H9 (cell line): ENCODE measurements at regions not wholly inside any gene's neighbourhood (a gene's known extent, or its start where the extent isn't known, plus 50 kb on each side); places are given as distances from the start of the nearest gene placed in this dataset.

Experiments
- DNase-seq: peaks from one replicate; pipeline ENCODE4 v3.0.0-alpha.2; 2017
- H2AFZ ChIP-seq: one replicate; pipeline ENCODE4 v1.6.1; 2013; ENCODE audit warnings: mild to moderate bottlenecking, low read length, control low read depth, moderate library complexity
- H2AK5ac ChIP-seq: 2 replicates; pipeline ENCODE4 v1.6.1; 2013; ENCODE audit warnings: low read length, control low read depth, mixed read lengths; ENCODE audit not compliant: insufficient read length
- H2BK120ac ChIP-seq: one replicate; pipeline ENCODE4 v1.6.1; 2013; ENCODE audit warnings: low read depth, mild to moderate bottlenecking, low read length, control low read depth, inconsistent platforms; ENCODE audit not compliant: poor library complexity, severe bottlenecking
- H2BK12ac ChIP-seq: 2 replicates; pipeline ENCODE4 v1.6.1; 2013; ENCODE audit warnings: low read length, control low read depth, mixed read lengths, low read depth; ENCODE audit not compliant: insufficient read length
- H2BK15ac ChIP-seq: 2 replicates; pipeline ENCODE4 v1.6.1; 2013; ENCODE audit warnings: low read depth, low read length, control low read depth
- H2BK20ac ChIP-seq: one replicate; pipeline ENCODE4 v1.6.1; 2013; ENCODE audit warnings: low read depth, mild to moderate bottlenecking, low read length, control low read depth, inconsistent platforms; ENCODE audit not compliant: poor library complexity, severe bottlenecking
- H2BK5ac ChIP-seq: 2 replicates; pipeline ENCODE4 v1.6.1; 2013; ENCODE audit warnings: low read length, control low read depth, mixed read lengths; ENCODE audit not compliant: insufficient read length
- H3K14ac ChIP-seq: 2 replicates; pipeline ENCODE4 v1.6.1; 2013; ENCODE audit warnings: low read length, control low read depth; ENCODE audit not compliant: insufficient read depth
- H3K18ac ChIP-seq: 2 replicates; pipeline ENCODE4 v1.6.1; 2013; ENCODE audit warnings: low read depth, mild to moderate bottlenecking, mixed read lengths, low read length, control low read depth; ENCODE audit not compliant: insufficient read length
- H3K23ac ChIP-seq: 2 replicates; pipeline ENCODE4 v1.6.1; 2013; ENCODE audit warnings: low read length, control low read depth, mixed read lengths, low read depth; ENCODE audit not compliant: insufficient read length
- H3K23me2 ChIP-seq: 2 replicates; pipeline ENCODE4 v1.6.1; 2013; ENCODE audit warnings: low read depth, mild to moderate bottlenecking, mixed read lengths, low read length, control low read depth; ENCODE audit not compliant: insufficient read length, poor library complexity, severe bottlenecking
- H3K27ac ChIP-seq: 2 replicates; pipeline ENCODE4 v1.5.1; 2013; ENCODE audit warnings: low read length, control low read depth, mixed read lengths, low read depth; ENCODE audit not compliant: insufficient read length
- H3K27me3 ChIP-seq: 2 replicates; pipeline ENCODE4 v1.6.1; 2013; ENCODE audit warnings: low read length, control low read depth, inconsistent platforms; ENCODE audit not compliant: insufficient read depth
- H3K4ac ChIP-seq: 2 replicates; pipeline ENCODE4 v1.6.1; 2013; ENCODE audit warnings: low read depth, mild to moderate bottlenecking, control low read depth, inconsistent platforms, low read length, moderate library complexity
- H3K4me1 ChIP-seq: 2 replicates; pipeline ENCODE4 v1.6.1; 2013; ENCODE audit warnings: low read length, control low read depth, inconsistent platforms; ENCODE audit not compliant: insufficient read depth
- H3K4me2 ChIP-seq: 2 replicates; pipeline ENCODE4 v1.6.1; 2013; ENCODE audit warnings: low read length, control low read depth, mixed read lengths; ENCODE audit not compliant: insufficient read length, insufficient read depth
- H3K56ac ChIP-seq: 2 replicates; pipeline ENCODE4 v1.6.1; 2013; ENCODE audit warnings: low read depth, mild to moderate bottlenecking, mixed read lengths, low read length, control low read depth; ENCODE audit not compliant: insufficient read length
- H3K79me1 ChIP-seq: 2 replicates; pipeline ENCODE4 v1.6.1; 2013; ENCODE audit warnings: low read depth, mild to moderate bottlenecking, moderate library complexity, low read length, control low read depth, inconsistent platforms; ENCODE audit not compliant: insufficient read depth, poor library complexity, severe bottlenecking
- H3K79me2 ChIP-seq: 2 replicates; pipeline ENCODE4 v1.6.1; 2013; ENCODE audit warnings: low read length, control low read depth, inconsistent platforms; ENCODE audit not compliant: insufficient read depth
- H3K9ac ChIP-seq: 2 replicates; pipeline ENCODE4 v1.6.1; 2013; ENCODE audit warnings: low read length, control low read depth, mixed read lengths; ENCODE audit not compliant: insufficient read length; ENCODE audit errors: extremely low read depth
- H3K9me3 ChIP-seq: one replicate; pipeline ENCODE4 v1.6.1; 2013; ENCODE audit warnings: low read depth, low read length, inconsistent platforms; ENCODE audit not compliant: control insufficient read depth
- H3T11ph ChIP-seq: one replicate; pipeline ENCODE4 v1.6.1; 2013; ENCODE audit warnings: mild to moderate bottlenecking, low read length, control low read depth, inconsistent platforms
- H4K20me1 ChIP-seq: one replicate; pipeline ENCODE4 v1.6.1; 2013; ENCODE audit not compliant: control insufficient read depth, insufficient read length, insufficient read depth
- H4K5ac ChIP-seq: 2 replicates; pipeline ENCODE4 v1.6.1; 2013; ENCODE audit warnings: low read depth, mild to moderate bottlenecking, mixed read lengths, low read length, control low read depth; ENCODE audit not compliant: insufficient read length
- H4K8ac ChIP-seq: replicated peaks from 2 replicates; pipeline ENCODE4 v1.6.1; 2013; ENCODE audit warnings: low read length, control low read depth, mixed read lengths, low read depth; ENCODE audit not compliant: insufficient read length
- H4K91ac ChIP-seq: 2 replicates; pipeline ENCODE4 v1.6.1; 2013; ENCODE audit warnings: low read depth, mild to moderate bottlenecking, moderate library complexity, mixed read lengths, low read length, control low read depth; ENCODE audit not compliant: insufficient read length
- H3K27ac Mint-ChIP-seq, 3 experiments: 2 replicates in 2 of 3; 3 replicates in 1 of 3; pipeline ENCODE4 v1.8.0; 2020 to 2021; ENCODE audit warnings: mixed read lengths in 3 of 3, mild to moderate bottlenecking in 1 of 3, moderate library complexity in 1 of 3
- H3K27me3 Mint-ChIP-seq: 2 replicates; pipeline ENCODE4 v1.8.0; 2021; ENCODE audit warnings: low read depth, mild to moderate bottlenecking, moderate library complexity, mixed read lengths
- H3K36me3 Mint-ChIP-seq, 3 experiments: 2 replicates in 2 of 3; 3 replicates in 1 of 3; pipeline ENCODE4 v1.8.0; 2020 to 2021; ENCODE audit warnings: low read depth in 3 of 3, mixed read lengths in 3 of 3; ENCODE audit not compliant: insufficient read depth in 1 of 3
- H3K4me1 Mint-ChIP-seq, 2 experiments: 2 replicates each; pipeline ENCODE4 v1.8.0; 2020; ENCODE audit warnings: mixed read lengths in 2 of 2
- H3K4me3 Mint-ChIP-seq, 2 experiments: 2 replicates in 1 of 2; 3 replicates in 1 of 2; pipeline ENCODE4 v1.8.0; 2020 to 2021; ENCODE audit warnings: mild to moderate bottlenecking in 2 of 2, mixed read lengths in 2 of 2, moderate library complexity in 1 of 2
- H3K9me3 Mint-ChIP-seq, 2 experiments: 2 replicates in 1 of 2; 3 replicates in 1 of 2; pipeline ENCODE4 v1.8.0; 2020; ENCODE audit warnings: mild to moderate bottlenecking in 2 of 2, mixed read lengths in 2 of 2, moderate library complexity in 1 of 2
- WGBS: extraction: QIAGEN DNeasy Blood & Tissue Kit; methylation state at CpG from one replicate; pipeline ENCODE4 v1.1.7; 2013; ENCODE audit warnings: missing lambda C conversion rate, low lambda C conversion rate, mixed read lengths; ENCODE audit not compliant: insufficient read length; ENCODE audit errors: extremely low coverage; 5-methylcytosine and 5-hydroxymethylcytosine counted together
- TF ChIP-seq, protein P1 (sequence below): fragments of 200-600 bp; sonication (generic); conservative IDR thresholded peaks from 3 replicates; pipeline ENCODE4 v1.8.0; 2021; ENCODE audit warnings: antibody characterized with exemption, mild to moderate bottlenecking

GRCh38 chr4:45954276-45954675, 169.6 kb downstream of the GABRG1 start:
- Histone ChIP-seq H3K4me2 (no peak overlapping the region), H4K20me1 (no peaks in the 10 kb centered on the region), H4K8ac (no peak overlapping the region), H3K79me2 (no peaks in the 10 kb centered on the region), H3K56ac (no peak overlapping the region), H3K79me1 (no peaks in the 10 kb centered on the region), H2BK12ac (no peak overlapping the region), H3K4me1 (no peaks in the 10 kb centered on the region), H3K18ac (no peak overlapping the region), H3K27me3 (no peaks in the 10 kb centered on the region), H3K27ac (no peak overlapping the region), H2BK120ac (no peak overlapping the region), H2AFZ (no peak overlapping the region), H2BK20ac (no peak overlapping the region), H2BK5ac (no peak overlapping the region), H3T11ph (no peak overlapping the region), H3K9ac (no peak overlapping the region), H3K4ac (no peak overlapping the region), H3K23me2 (no peaks in the 10 kb centered on the region), H2AK5ac (no peak overlapping the region), H3K23ac (no peak overlapping the region), H3K14ac (no peak overlapping the region), H3K9me3 (no peaks in the 10 kb centered on the region), H4K5ac (no peak overlapping the region), H4K91ac (no peak overlapping the region), H2BK15ac (no peak overlapping the region)
- no peaks in the 10 kb centered on the region for H3K4me1 Mint-ChIP-seq
- no peak overlapping the region for H3K4me3 Mint-ChIP-seq
- H3K36me3 Mint-ChIP-seq: no peaks in the 10 kb centered on the region
- no peak for DNase-seq
- TF ChIP-seq, protein P1, sequence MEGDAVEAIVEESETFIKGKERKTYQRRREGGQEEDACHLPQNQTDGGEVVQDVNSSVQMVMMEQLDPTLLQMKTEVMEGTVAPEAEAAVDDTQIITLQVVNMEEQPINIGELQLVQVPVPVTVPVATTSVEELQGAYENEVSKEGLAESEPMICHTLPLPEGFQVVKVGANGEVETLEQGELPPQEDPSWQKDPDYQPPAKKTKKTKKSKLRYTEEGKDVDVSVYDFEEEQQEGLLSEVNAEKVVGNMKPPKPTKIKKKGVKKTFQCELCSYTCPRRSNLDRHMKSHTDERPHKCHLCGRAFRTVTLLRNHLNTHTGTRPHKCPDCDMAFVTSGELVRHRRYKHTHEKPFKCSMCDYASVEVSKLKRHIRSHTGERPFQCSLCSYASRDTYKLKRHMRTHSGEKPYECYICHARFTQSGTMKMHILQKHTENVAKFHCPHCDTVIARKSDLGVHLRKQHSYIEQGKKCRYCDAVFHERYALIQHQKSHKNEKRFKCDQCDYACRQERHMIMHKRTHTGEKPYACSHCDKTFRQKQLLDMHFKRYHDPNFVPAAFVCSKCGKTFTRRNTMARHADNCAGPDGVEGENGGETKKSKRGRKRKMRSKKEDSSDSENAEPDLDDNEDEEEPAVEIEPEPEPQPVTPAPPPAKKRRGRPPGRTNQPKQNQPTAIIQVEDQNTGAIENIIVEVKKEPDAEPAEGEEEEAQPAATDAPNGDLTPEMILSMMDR: no peak
- WGBS: no CpG with 5 or more reads among the region's 3 CpGs
- H3K27me3 Mint-ChIP-seq: no peaks in the 10 kb centered on the region
- no peaks in the 10 kb centered on the region for H3K9me3 Mint-ChIP-seq
- no peak overlapping the region for H3K27ac Mint-ChIP-seq
